GM10266 (cell line): ENCODE measurements at regions not wholly inside any gene's neighbourhood (a gene's known extent, or its start where the extent isn't known, plus 50 kb on each side); places are given as distances from the start of the nearest gene placed in this dataset.

Experiments
- DNase-seq: peaks from one replicate; pipeline ENCODE4 v3.0.0; 2012; ENCODE audit errors: extremely low spot score
- CTCF ChIP-seq: IDR thresholded peaks from 2 replicates; pipeline ENCODE4 v1.5.1; 2012; ENCODE audit warnings: mild to moderate bottlenecking, low read depth; ENCODE audit not compliant: control insufficient read depth, insufficient read depth; ENCODE audit errors: missing control alignments

- TF ChIP-seq CTCF: no peak
- no peak for DNase-seq
These were observed 123.4 kb upstream of the IRF2BP2 start for GRCh38 chr1:234733427-234733826.

GRCh38 chr1:234732671-234733390, 122.9 kb upstream of the IRF2BP2 start:
- no peak for TF ChIP-seq CTCF
- DNase-seq: no peak

- no peak for TF ChIP-seq CTCF
- DNase-seq: no peak
These were observed 122.3 kb upstream of the IRF2BP2 start for GRCh38 chr1:234732260-234732659.

GRCh38 chr1:234731569-234732085, 121.6 kb upstream of the IRF2BP2 start:
- TF ChIP-seq CTCF: no peak
- no peak for DNase-seq

- peak; percentile 69 for DNase-seq
- TF ChIP-seq CTCF: peak; percentile 26
These were observed 121.0 kb upstream of the IRF2BP2 start for GRCh38 chr1:234730770-234731568.

GRCh38 chr1:234730475-234730769, 120.4 kb upstream of the IRF2BP2 start:
- TF ChIP-seq CTCF: no peak
- no peak for DNase-seq

GRCh38 chr1:234729561-234730474, 119.8 kb upstream of the IRF2BP2 start:
- DNase-seq: no peak
- TF ChIP-seq CTCF: no peak
